HG02588 (cell line): ENCODE measurements at regions not wholly inside any gene's neighbourhood (a gene's known extent, or its start where the extent isn't known, plus 50 kb on each side); places are given as distances from the start of the nearest gene placed in this dataset.

Experiments used
- ATAC-seq: cut with Tn5 transposase; IDR thresholded peaks from one replicate; pipeline ENCODE4 v1.9.1; 2021; ENCODE audit warnings: mild to moderate bottlenecking, moderate library complexity; ENCODE audit not compliant: unreplicated experiment

GRCh38 chr6:44050872-44051505, 76.3 kb downstream of the MRPL14 start:
- no peak for ATAC-seq

GRCh38 chr6:44049989-44050871, 77.0 kb downstream of the MRPL14 start:
- ATAC-seq: no peak

- no peak for ATAC-seq
These were observed 77.9 kb downstream of the MRPL14 start for GRCh38 chr6:44049163-44049988.

GRCh38 chr6:44048277-44048676, 79.0 kb downstream of the MRPL14 start:
- no peak for ATAC-seq

GRCh38 chr6:44047801-44048200, 79.5 kb downstream of the MRPL14 start:
- ATAC-seq: no peak

GRCh38 chr6:44047179-44047546, 80.1 kb downstream of the MRPL14 start:
- no peak for ATAC-seq

- no peak for ATAC-seq
These were observed 80.6 kb downstream of the MRPL14 start for GRCh38 chr6:44046516-44047178.

- no peak for ATAC-seq
These were observed 81.6 kb downstream of the MRPL14 start for GRCh38 chr6:44045672-44046015.

- ATAC-seq: no peak
These were observed 82.1 kb downstream of the MRPL14 start for GRCh38 chr6:44044940-44045671.

- no peak for ATAC-seq
These were observed 83.1 kb downstream of the MRPL14 start for GRCh38 chr6:44044154-44044539.

GRCh38 chr6:44043479-44044153, 83.6 kb downstream of the MRPL14 start:
- ATAC-seq: no peak

GRCh38 chr6:44042989-44043478, 84.2 kb downstream of the MRPL14 start:
- ATAC-seq: no peak

- no peak for ATAC-seq
These were observed 84.8 kb downstream of the MRPL14 start for GRCh38 chr6:44042261-44042988.

GRCh38 chr6:44041461-44042260, 85.6 kb downstream of the MRPL14 start:
- no peak for ATAC-seq

- no peak for ATAC-seq
These were observed 86.5 kb downstream of the MRPL14 start for GRCh38 chr6:44040786-44041185.

GRCh38 chr6:44039839-44040350, 87.4 kb downstream of the MRPL14 start:
- ATAC-seq: no peak

GRCh38 chr6:44039191-44039719, 88.0 kb downstream of the MRPL14 start:
- no peak for ATAC-seq
